K562 (cell line): ENCODE measurements at regions not wholly inside any gene's neighbourhood (a gene's known extent, or its start where the extent isn't known, plus 50 kb on each side); places are given as distances from the start of the nearest gene placed in this dataset.

Source experiments
- ATAC-seq: fragments of 200-7000 bp; cut with Tn5 transposase; 3 replicates; pipeline ENCODE4 v1.9.1; 2020; ENCODE audit warnings: moderate library complexity
- BruUV-seq: library from RNA; stranded (reverse); fragments of 400-500 nt; replicated peaks from 2 replicates; lab custom pipeline; 2021; lab: Mats Ljungman, UMichigan
- CTCF ChIA-PET: fragments of 300-600 bp; formaldehyde crosslinking; extraction: SDS; loops from one replicate; lab custom pipeline; 2021; ENCODE audit warnings: low intra/inter-chr PET ratio; lab: Yijun Ruan, JAX
- POLR2A ChIA-PET: fragments of 300-600, 350-650 bp; sonication (Branson Sonifier 250); formaldehyde crosslinking; extraction: SDS; loops from one replicate; lab custom pipeline; 2021; ENCODE audit warnings: antibody characterized with exemption, inconsistent platforms; lab: Yijun Ruan, JAX
- DNase-seq, 4 experiments: peaks; one replicate each; pipeline versions ENCODE4 v3.0.0 to v3.0.0-alpha.2; 2011 to 2018; ENCODE audit warnings: low spot score in 3 of 4, mixed read lengths in 3 of 4; ENCODE audit errors: extremely low read depth in 1 of 4
- FAIRE-seq: peaks from 2 replicates; lab custom pipeline; 2011; peaks lifted over from hg19 to GRCh38; lab: Jason Lieb, UNC
- H2AFZ ChIP-seq: 2 replicates; pipeline ENCODE4 v1.6.0; 2011; ENCODE audit warnings: low read depth, low read length, control low read depth, inconsistent platforms
- H3K27ac ChIP-seq: fragments of 200-600 bp; 3 replicates; pipeline ENCODE4 v1.8.0; 2011; ENCODE audit warnings: low read depth, mild to moderate bottlenecking, control low read depth, inconsistent platforms, low read length, moderate library complexity, mixed read lengths; ENCODE audit errors: extremely low read depth
- H3K27me3 ChIP-seq, 2 experiments: fragments of 300-600 bp in 1 of 2; 2 replicates in 1 of 2; 3 replicates in 1 of 2; pipeline versions ENCODE4 v1.6.0 to v1.8.0; 2011; ENCODE audit warnings: inconsistent platforms in 2 of 2, low read length in 2 of 2, mild to moderate bottlenecking in 1 of 2, mixed read lengths in 1 of 2, moderate library complexity in 1 of 2; ENCODE audit not compliant: control insufficient read depth in 2 of 2, insufficient read depth in 2 of 2
- H3K36me3 ChIP-seq: fragments of 300-600 bp; 3 replicates; pipeline ENCODE4 v1.8.0; 2011; ENCODE audit warnings: mild to moderate bottlenecking, low read length, inconsistent platforms; ENCODE audit not compliant: control insufficient read depth, insufficient read depth
- H3K4me1 ChIP-seq, 2 experiments: fragments of 200-600 bp in 1 of 2; replicated peaks in 1 of 2; 2 replicates in 1 of 2; 3 replicates in 1 of 2; pipeline versions ENCODE4 v1.5.1 to v1.8.0; 2011; ENCODE audit warnings: inconsistent platforms in 2 of 2, low read length in 2 of 2, mild to moderate bottlenecking in 1 of 2, mixed read lengths in 1 of 2, moderate library complexity in 1 of 2; ENCODE audit not compliant: control insufficient read depth in 2 of 2, insufficient read depth in 2 of 2
- H3K4me2 ChIP-seq: 2 replicates; pipeline ENCODE4 v1.6.1; 2011; ENCODE audit warnings: low read length, control low read depth, inconsistent platforms, mixed read lengths; ENCODE audit not compliant: insufficient read depth
- H3K4me3 ChIP-seq: fragments of 200-600 bp; sonication (generic), shearing (Covaris generic); 2 replicates; pipeline ENCODE4 v1.5.1; 2016; ENCODE audit warnings: control low read depth, inconsistent platforms
- H3K79me2 ChIP-seq: fragments of 200-600 bp; 3 replicates; pipeline ENCODE4 v1.8.0; 2011; ENCODE audit warnings: low read length, inconsistent platforms; ENCODE audit not compliant: control insufficient read depth, insufficient read depth
- H3K9ac ChIP-seq, 2 experiments: 2 replicates each; pipeline versions ENCODE4 v1.6.0 to v1.6.1; 2011; ENCODE audit warnings: low read depth in 2 of 2, low read length in 2 of 2, control low read depth in 1 of 2, inconsistent platforms in 1 of 2, mild to moderate bottlenecking in 1 of 2, mixed read lengths in 1 of 2; ENCODE audit not compliant: insufficient read depth in 1 of 2
- H3K9me1 ChIP-seq: one replicate; pipeline ENCODE4 v1.6.0; 2011; ENCODE audit warnings: inconsistent platforms, mild to moderate bottlenecking, low read length, moderate library complexity; ENCODE audit not compliant: control insufficient read depth, insufficient read depth
- H3K9me3 ChIP-seq: replicated peaks from 2 replicates; pipeline ENCODE4 v1.5.1; 2011; ENCODE audit warnings: low read depth, low read length, inconsistent platforms; ENCODE audit not compliant: control insufficient read depth, insufficient read depth
- H4K20me1 ChIP-seq: replicated peaks from 2 replicates; pipeline ENCODE4 v1.6.1; 2011; ENCODE audit warnings: low read length, inconsistent platforms, mixed read lengths; ENCODE audit not compliant: control insufficient read depth, insufficient read depth
- CBX2 ChIP-seq: fragments of 200-600 bp; sonication (generic); IDR thresholded peaks from one replicate; pipeline ENCODE4 v1.6.1; 2012; ENCODE audit warnings: mild to moderate bottlenecking, low read length, inconsistent platforms; ENCODE audit not compliant: insufficient read depth, poor library complexity, severe bottlenecking
- CHCHD3 ChIP-seq: fragments of 250-450 bp; sonication (Bioruptor Pico); IDR thresholded peaks from 2 replicates; pipeline ENCODE4 v2.1.2; 2022; ENCODE audit warnings: mild to moderate bottlenecking
- ESRRA ChIP-seq: fragments of 450-650 bp; IDR thresholded peaks from 2 replicates; pipeline ENCODE4 v1.6.1; 2014; ENCODE audit warnings: low read depth, mild to moderate bottlenecking, moderate library complexity, borderline replicate concordance
- FOXP1 ChIP-seq: sonication (generic); formaldehyde crosslinking; IDR thresholded peaks from 2 replicates; pipeline ENCODE4 v1.8.0; 2022; ENCODE audit warnings: mild to moderate bottlenecking, missing genetic modification reagents
- IRF2 ChIP-seq: sonication (generic); formaldehyde crosslinking; IDR thresholded peaks from 2 replicates; pipeline ENCODE4 v1.8.1; 2022; ENCODE audit warnings: mild to moderate bottlenecking, missing genetic modification reagents
- NCOA6 ChIP-seq: fragments of 450-650 bp; IDR thresholded peaks from 2 replicates; pipeline ENCODE4 v1.6.1; 2017; ENCODE audit warnings: mild to moderate bottlenecking
- NR2C1 ChIP-seq, 2 experiments: fragments of 450-650 bp; IDR thresholded peaks; 2 replicates each; pipeline ENCODE4 v1.6.1; 2017; ENCODE audit warnings: mild to moderate bottlenecking in 2 of 2, antibody characterized with exemption in 1 of 2, inconsistent platforms in 1 of 2, missing compliant biosample characterization in 1 of 2, missing genetic modification characterization in 1 of 2
- POU5F1 ChIP-seq: fragments of 150-350 bp; IDR thresholded peaks from 2 replicates; pipeline ENCODE4 v1.6.1; 2014; ENCODE audit warnings: borderline replicate concordance, low read length, low read depth, mild to moderate bottlenecking; ENCODE audit not compliant: partially characterized antibody
- STAT5A ChIP-seq: IDR thresholded peaks from 2 replicates; pipeline ENCODE4 v1.6.1; 2012; ENCODE audit warnings: low read length, inconsistent platforms, borderline replicate concordance
- XRCC3 ChIP-seq: fragments of 450-650 bp; IDR thresholded peaks from 2 replicates; pipeline ENCODE4 v1.6.1; 2017; ENCODE audit warnings: mild to moderate bottlenecking, moderate library complexity
- ZBTB17 ChIP-seq: fragments of 450-650 bp; formaldehyde crosslinking; IDR thresholded peaks from 2 replicates; pipeline ENCODE4 v1.4.0; 2020; ENCODE audit warnings: mild to moderate bottlenecking
- ZNF324 ChIP-seq: fragments of 250-450 bp; sonication (Bioruptor Pico); IDR thresholded peaks from 2 replicates; pipeline ENCODE4 v1.4.0; 2020; ENCODE audit warnings: mild to moderate bottlenecking
- WGBS: fragments of 100-300 bp; shearing (Covaris generic); methylation state at CpG from one replicate; pipeline ENCODE4 v1.1.6; 2016; ENCODE audit warnings: low coverage, mixed read lengths; ENCODE audit not compliant: insufficient coverage; ENCODE audit errors: missing lambda C conversion rate; 5-methylcytosine and 5-hydroxymethylcytosine counted together
- in situ Hi-C: fragments of 300-500 bp; cut with MboI; formaldehyde crosslinking; loops from 4 replicates; pipeline ENCODE4 v1.15.0; 2018; ENCODE audit warnings: inconsistent platforms, mixed read lengths
- intact Hi-C: fragments of 100-400 bp; cut with micrococcal nuclease; formaldehyde crosslinking; loops from 2 replicates; pipeline ENCODE4 v1.14.2; 2022
- TF ChIP-seq, protein P1 (sequence below): fragments of 450-650 bp; IDR thresholded peaks from 2 replicates; pipeline ENCODE4 v1.6.1; 2016; ENCODE audit warnings: low read depth, mild to moderate bottlenecking, moderate library complexity
- TF ChIP-seq, protein P2 (sequence below): fragments of 450-650 bp; IDR thresholded peaks from 2 replicates; pipeline ENCODE4 v1.6.1; 2016; ENCODE audit warnings: mild to moderate bottlenecking
- TF ChIP-seq, protein P3 (sequence below): fragments of 250-450 bp; sonication (Bioruptor Pico); IDR thresholded peaks from 2 replicates; pipeline ENCODE4 v1.5.0; 2022; ENCODE audit warnings: mild to moderate bottlenecking
- TF ChIP-seq, protein P4 (sequence below): sonication (generic); formaldehyde crosslinking; IDR thresholded peaks from 2 replicates; pipeline ENCODE4 v1.9.0; 2022; ENCODE audit warnings: mild to moderate bottlenecking, missing genetic modification reagents
- TF ChIP-seq, protein P5 (sequence below): sonication (generic); formaldehyde crosslinking; IDR thresholded peaks from 2 replicates; pipeline ENCODE4 v1.8.0; 2022; ENCODE audit warnings: mild to moderate bottlenecking, low read depth, missing genetic modification reagents

DNA sequence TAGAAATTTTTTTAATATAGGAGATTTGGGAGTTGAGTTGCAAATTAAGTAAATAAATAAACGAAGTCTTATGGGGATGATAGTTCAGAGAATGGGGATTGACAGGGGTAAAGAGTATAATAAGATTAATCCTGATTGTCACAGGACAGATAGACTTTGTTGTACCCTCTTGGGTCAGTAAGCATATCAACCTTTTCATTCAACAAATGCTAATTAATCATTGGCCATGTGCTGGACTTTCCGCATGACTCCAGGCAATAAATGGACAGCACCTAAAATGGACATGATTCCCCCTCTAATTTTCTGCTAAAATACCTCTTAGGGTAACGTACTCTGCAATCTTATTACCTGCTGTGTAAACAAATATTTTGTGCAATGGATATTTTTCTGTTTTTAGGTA is 1331.1 kb upstream of the ADGRL3 start:
- in situ Hi-C loops (no loop called here), intact Hi-C loops (no loop called here)
- ATAC-seq (no peak), FAIRE-seq (no peak), DNase-seq (no peak)
- ChIA-PET CTCF (no interaction called here), POLR2A (no interaction called here)
- Histone ChIP-seq H3K4me3 (no peak overlapping the region), H3K79me2 (no peaks in the 10 kb centered on the region), H3K9me1 (no peaks in the 10 kb centered on the region), H4K20me1 (no peaks in the 10 kb centered on the region), H3K27ac (no peak overlapping the region), H3K27me3 (no peaks in the 10 kb centered on the region), H3K36me3 (no peaks in the 10 kb centered on the region), H2AFZ (no peak overlapping the region), H3K4me2 (no peak overlapping the region), H3K9me3 (no peaks in the 10 kb centered on the region; the same call in 1 of the 2 replicates), H3K9ac (no peak overlapping the region), H3K4me1 (no peaks in the 10 kb centered on the region)
- WGBS = 4% methylated on average over 3 of the region's 3 CpGs
- no TSS peak for BruUV-seq
- TF ChIP-seq FOXP1 (CRISPR knock-in tag) (no peak), ZBTB17 (CRISPR knock-in tag) (no peak), ZNF324 (CRISPR knock-in tag) (no peak), POU5F1 (no peak), CHCHD3 (no peak), NCOA6 (no peak), NR2C1 (IDR thresholded peaks at IDR 0.05) (no peak), NR2C1 (tag; IDR thresholded peaks at IDR 0.05) (no peak), STAT5A (no peak), IRF2 (CRISPR knock-in tag) (no peak), CBX2 (no peak), XRCC3 (no peak), ESRRA (no peak)
- TF ChIP-seq, protein P1, sequence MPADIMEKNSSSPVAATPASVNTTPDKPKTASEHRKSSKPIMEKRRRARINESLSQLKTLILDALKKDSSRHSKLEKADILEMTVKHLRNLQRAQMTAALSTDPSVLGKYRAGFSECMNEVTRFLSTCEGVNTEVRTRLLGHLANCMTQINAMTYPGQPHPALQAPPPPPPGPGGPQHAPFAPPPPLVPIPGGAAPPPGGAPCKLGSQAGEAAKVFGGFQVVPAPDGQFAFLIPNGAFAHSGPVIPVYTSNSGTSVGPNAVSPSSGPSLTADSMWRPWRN = no peak
- TF ChIP-seq, protein P2, sequence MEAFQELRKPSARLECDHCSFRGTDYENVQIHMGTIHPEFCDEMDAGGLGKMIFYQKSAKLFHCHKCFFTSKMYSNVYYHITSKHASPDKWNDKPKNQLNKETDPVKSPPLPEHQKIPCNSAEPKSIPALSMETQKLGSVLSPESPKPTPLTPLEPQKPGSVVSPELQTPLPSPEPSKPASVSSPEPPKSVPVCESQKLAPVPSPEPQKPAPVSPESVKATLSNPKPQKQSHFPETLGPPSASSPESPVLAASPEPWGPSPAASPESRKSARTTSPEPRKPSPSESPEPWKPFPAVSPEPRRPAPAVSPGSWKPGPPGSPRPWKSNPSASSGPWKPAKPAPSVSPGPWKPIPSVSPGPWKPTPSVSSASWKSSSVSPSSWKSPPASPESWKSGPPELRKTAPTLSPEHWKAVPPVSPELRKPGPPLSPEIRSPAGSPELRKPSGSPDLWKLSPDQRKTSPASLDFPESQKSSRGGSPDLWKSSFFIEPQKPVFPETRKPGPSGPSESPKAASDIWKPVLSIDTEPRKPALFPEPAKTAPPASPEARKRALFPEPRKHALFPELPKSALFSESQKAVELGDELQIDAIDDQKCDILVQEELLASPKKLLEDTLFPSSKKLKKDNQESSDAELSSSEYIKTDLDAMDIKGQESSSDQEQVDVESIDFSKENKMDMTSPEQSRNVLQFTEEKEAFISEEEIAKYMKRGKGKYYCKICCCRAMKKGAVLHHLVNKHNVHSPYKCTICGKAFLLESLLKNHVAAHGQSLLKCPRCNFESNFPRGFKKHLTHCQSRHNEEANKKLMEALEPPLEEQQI = no peak
- TF ChIP-seq, protein P3, sequence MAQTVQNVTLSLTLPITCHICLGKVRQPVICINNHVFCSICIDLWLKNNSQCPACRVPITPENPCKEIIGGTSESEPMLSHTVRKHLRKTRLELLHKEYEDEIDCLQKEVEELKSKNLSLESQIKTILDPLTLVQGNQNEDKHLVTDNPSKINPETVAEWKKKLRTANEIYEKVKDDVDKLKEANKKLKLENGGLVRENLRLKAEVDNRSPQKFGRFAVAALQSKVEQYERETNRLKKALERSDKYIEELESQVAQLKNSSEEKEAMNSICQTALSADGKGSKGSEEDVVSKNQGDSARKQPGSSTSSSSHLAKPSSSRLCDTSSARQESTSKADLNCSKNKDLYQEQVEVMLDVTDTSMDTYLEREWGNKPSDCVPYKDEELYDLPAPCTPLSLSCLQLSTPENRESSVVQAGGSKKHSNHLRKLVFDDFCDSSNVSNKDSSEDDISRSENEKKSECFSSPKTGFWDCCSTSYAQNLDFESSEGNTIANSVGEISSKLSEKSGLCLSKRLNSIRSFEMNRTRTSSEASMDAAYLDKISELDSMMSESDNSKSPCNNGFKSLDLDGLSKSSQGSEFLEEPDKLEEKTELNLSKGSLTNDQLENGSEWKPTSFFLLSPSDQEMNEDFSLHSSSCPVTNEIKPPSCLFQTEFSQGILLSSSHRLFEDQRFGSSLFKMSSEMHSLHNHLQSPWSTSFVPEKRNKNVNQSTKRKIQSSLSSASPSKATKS (CRISPR knock-in tag) = no peak
- TF ChIP-seq, protein P4, sequence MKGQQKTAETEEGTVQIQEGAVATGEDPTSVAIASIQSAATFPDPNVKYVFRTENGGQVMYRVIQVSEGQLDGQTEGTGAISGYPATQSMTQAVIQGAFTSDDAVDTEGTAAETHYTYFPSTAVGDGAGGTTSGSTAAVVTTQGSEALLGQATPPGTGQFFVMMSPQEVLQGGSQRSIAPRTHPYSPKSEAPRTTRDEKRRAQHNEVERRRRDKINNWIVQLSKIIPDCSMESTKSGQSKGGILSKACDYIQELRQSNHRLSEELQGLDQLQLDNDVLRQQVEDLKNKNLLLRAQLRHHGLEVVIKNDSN (CRISPR knock-in tag) = no peak
- TF ChIP-seq, protein P5, sequence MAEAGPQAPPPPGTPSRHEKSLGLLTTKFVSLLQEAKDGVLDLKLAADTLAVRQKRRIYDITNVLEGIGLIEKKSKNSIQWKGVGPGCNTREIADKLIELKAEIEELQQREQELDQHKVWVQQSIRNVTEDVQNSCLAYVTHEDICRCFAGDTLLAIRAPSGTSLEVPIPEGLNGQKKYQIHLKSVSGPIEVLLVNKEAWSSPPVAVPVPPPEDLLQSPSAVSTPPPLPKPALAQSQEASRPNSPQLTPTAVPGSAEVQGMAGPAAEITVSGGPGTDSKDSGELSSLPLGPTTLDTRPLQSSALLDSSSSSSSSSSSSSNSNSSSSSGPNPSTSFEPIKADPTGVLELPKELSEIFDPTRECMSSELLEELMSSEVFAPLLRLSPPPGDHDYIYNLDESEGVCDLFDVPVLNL (CRISPR knock-in tag) = no peak
